ENCODE measurements at regions not wholly inside any gene's neighbourhood (a gene's known extent, or its start where the extent isn't known, plus 50 kb on each side); places are given as distances from the start of the nearest gene placed in this dataset.

DNA sequence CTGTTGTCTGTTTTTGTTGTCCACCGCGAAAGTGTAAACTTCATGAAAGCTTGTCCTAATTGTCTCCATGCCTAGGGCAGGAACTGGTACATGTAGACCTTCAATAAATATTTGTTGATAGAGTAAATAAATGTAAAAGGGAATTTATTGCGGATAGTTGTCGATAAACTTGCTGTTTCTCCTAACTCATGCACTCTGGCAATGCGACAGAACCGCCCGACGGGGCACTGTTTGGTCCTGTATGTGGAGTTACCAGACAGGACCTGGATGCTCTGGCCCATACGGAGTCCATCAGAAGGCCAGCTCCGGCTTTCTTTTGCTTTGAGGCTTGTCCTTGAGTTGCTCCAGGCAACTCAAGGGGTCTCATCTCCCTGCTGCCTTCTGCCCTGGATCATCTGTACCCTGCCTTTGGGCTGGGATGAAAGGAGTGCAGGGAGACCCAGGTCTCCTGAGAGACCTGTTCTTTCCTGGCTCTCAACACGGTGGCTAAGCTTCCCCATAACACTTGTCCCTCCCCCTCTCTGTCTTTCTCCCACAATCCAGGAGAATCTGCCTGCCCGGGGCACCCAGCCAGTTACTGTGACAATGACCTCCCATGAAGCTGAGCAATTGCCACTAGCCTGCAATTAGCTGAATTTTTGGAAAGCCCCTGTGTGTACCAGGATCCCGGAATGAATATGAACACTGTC is 149.5 kb upstream of the PTCH1 start:
- peaks cover 6% of the 10 kb centered on the region for H3K27me3 ChIP-seq (ENCODE audit: control insufficient read depth, insufficient read depth, low read length, poor library complexity, severe bottlenecking)
- no peak for DNase-seq
- no peaks in the 10 kb centered on the region for H3K36me3 ChIP-seq (ENCODE audit: control insufficient read depth, insufficient read depth, low read length)
- no peaks in the 10 kb centered on the region for H3K9me3 ChIP-seq (ENCODE audit: control insufficient read depth, low read length)
- H3K9me3 Mint-ChIP-seq = peaks cover 1% of the 10 kb centered on the region
- 81 to 82% methylated on average over 4 to 13 of the region's 13 CpGs for WGBS, 2 experiments (ENCODE audit: insufficient coverage in 1 of 2, insufficient read length in 1 of 2)
- H3K27ac ChIP-seq (ENCODE audit: low read depth, low read length) = no peak overlapping the region
- H3K4me3 Mint-ChIP-seq = no peak overlapping the region
- H3K9ac ChIP-seq (ENCODE audit: extremely low read depth, low read length, poor library complexity, severe bottlenecking) = no peak overlapping the region
- no peak overlapping the region for H3K4me3 ChIP-seq (ENCODE audit: low read length)
- no peak overlapping the region for H3K27ac Mint-ChIP-seq
- H3K4me1 Mint-ChIP-seq = peaks cover 23% of the 10 kb centered on the region
- H3K4me1 ChIP-seq (ENCODE audit: control insufficient read depth, insufficient read depth, low read length) = no peaks in the 10 kb centered on the region
- H3K27me3 Mint-ChIP-seq (ENCODE audit: insufficient read depth) = peaks cover 15% of the 10 kb centered on the region
- H3K36me3 Mint-ChIP-seq (ENCODE audit: low read depth) = no peaks in the 10 kb centered on the region
- TF ChIP-seq, protein P1, sequence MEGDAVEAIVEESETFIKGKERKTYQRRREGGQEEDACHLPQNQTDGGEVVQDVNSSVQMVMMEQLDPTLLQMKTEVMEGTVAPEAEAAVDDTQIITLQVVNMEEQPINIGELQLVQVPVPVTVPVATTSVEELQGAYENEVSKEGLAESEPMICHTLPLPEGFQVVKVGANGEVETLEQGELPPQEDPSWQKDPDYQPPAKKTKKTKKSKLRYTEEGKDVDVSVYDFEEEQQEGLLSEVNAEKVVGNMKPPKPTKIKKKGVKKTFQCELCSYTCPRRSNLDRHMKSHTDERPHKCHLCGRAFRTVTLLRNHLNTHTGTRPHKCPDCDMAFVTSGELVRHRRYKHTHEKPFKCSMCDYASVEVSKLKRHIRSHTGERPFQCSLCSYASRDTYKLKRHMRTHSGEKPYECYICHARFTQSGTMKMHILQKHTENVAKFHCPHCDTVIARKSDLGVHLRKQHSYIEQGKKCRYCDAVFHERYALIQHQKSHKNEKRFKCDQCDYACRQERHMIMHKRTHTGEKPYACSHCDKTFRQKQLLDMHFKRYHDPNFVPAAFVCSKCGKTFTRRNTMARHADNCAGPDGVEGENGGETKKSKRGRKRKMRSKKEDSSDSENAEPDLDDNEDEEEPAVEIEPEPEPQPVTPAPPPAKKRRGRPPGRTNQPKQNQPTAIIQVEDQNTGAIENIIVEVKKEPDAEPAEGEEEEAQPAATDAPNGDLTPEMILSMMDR (conservative IDR thresholded peaks at IDR 0.05) = no peak

DNA sequence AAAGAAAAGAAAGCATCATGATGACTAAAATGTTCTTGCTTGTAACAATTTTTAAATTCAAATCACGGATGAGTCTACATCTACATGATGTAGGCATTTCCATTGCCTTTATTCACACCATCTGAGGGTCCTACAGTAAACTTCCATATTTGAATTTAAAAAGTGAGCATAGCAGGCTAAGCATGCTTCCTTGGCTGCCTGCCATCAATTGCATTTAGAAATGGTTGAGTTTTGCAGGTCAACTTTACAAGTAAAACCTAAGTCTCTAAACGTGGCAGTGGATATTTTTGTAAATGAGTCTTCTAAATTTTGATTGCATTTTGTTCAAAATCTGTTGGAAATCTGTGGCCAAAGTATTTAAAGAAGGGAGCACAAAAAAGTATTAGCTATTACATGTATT is 136.5 kb upstream of the PTCH1 start:
- Mint-ChIP-seq H3K27ac (no peak overlapping the region), H3K27me3 (ENCODE audit: insufficient read depth) (no peaks in the 10 kb centered on the region), H3K4me1 (no peaks in the 10 kb centered on the region), H3K4me3 (no peak overlapping the region), H3K36me3 (ENCODE audit: low read depth) (no peaks in the 10 kb centered on the region), H3K9me3 (peaks cover 5% of the 10 kb centered on the region)
- 93 to 94% methylated on average over 2 of the region's 2 CpGs for WGBS, 2 experiments (ENCODE audit: insufficient coverage in 1 of 2, insufficient read length in 1 of 2)
- TF ChIP-seq, protein P1 (conservative IDR thresholded peaks at IDR 0.05) = no peak
- H3K4me1 ChIP-seq (ENCODE audit: control insufficient read depth, insufficient read depth, low read length) = no peaks in the 10 kb centered on the region
- no peak overlapping the region for H3K9ac ChIP-seq (ENCODE audit: extremely low read depth, low read length, poor library complexity, severe bottlenecking)
- H3K4me3 ChIP-seq (ENCODE audit: low read length) = no peak overlapping the region
- H3K27me3 ChIP-seq (ENCODE audit: control insufficient read depth, insufficient read depth, low read length, poor library complexity, severe bottlenecking) = no peaks in the 10 kb centered on the region
- no peak for DNase-seq
- no peak overlapping the region for H3K27ac ChIP-seq (ENCODE audit: low read depth, low read length)
- H3K9me3 ChIP-seq (ENCODE audit: control insufficient read depth, low read length) = no peaks in the 10 kb centered on the region
- no peaks in the 10 kb centered on the region for H3K36me3 ChIP-seq (ENCODE audit: control insufficient read depth, insufficient read depth, low read length)

DNA sequence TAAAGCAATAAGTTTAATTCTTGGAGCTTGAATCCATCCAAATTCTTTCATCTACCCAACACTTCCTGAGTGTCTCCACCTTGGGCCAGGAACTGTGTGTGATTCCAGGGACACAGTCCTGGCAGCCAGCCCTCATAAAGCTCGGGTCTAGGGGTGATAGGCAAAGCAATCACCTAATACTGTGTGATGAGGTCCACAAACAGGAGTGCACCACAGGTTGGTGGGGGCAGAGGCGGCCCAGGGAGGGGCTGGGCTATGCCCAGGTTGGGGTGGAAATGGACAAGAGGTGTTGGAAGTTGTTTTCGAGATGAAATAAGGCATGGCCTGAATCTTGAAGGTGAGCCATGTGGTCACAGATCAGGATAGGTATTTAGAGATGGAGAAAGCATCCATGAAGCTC is 133.9 kb upstream of the PTCH1 start:
- H3K4me1 ChIP-seq (ENCODE audit: control insufficient read depth, insufficient read depth, low read length) = no peaks in the 10 kb centered on the region
- 91 to 94% methylated on average over 2 to 3 of the region's 3 CpGs for WGBS, 2 experiments (ENCODE audit: insufficient coverage in 1 of 2, insufficient read length in 1 of 2)
- no peaks in the 10 kb centered on the region for H3K27me3 ChIP-seq (ENCODE audit: control insufficient read depth, insufficient read depth, low read length, poor library complexity, severe bottlenecking)
- Mint-ChIP-seq H3K36me3 (ENCODE audit: low read depth) (no peaks in the 10 kb centered on the region), H3K9me3 (no peaks in the 10 kb centered on the region), H3K27me3 (ENCODE audit: insufficient read depth) (no peaks in the 10 kb centered on the region), H3K4me1 (no peaks in the 10 kb centered on the region), H3K27ac (no peak overlapping the region), H3K4me3 (no peak overlapping the region)
- TF ChIP-seq, protein P1 (conservative IDR thresholded peaks at IDR 0.05) = no peak
- H3K36me3 ChIP-seq (ENCODE audit: control insufficient read depth, insufficient read depth, low read length) = no peaks in the 10 kb centered on the region
- DNase-seq = no peak
- no peak overlapping the region for H3K27ac ChIP-seq (ENCODE audit: low read depth, low read length)
- H3K9me3 ChIP-seq (ENCODE audit: control insufficient read depth, low read length) = no peaks in the 10 kb centered on the region
- H3K9ac ChIP-seq (ENCODE audit: extremely low read depth, low read length, poor library complexity, severe bottlenecking) = no peak overlapping the region
- no peak overlapping the region for H3K4me3 ChIP-seq (ENCODE audit: low read length)
